ENCODE measurements at regions not wholly inside any gene's neighbourhood (a gene's known extent, or its start where the extent isn't known, plus 50 kb on each side); places are given as distances from the start of the nearest gene placed in this dataset.

- TF ChIP-seq POLR2AphosphoS5 (IDR thresholded peaks at IDR 0.05; ENCODE audit: low read depth): no peak
- TF ChIP-seq GABPA (IDR thresholded peaks at IDR 0.05; ENCODE audit: low read depth): no peak
- no peak for TF ChIP-seq CTCF (IDR thresholded peaks at IDR 0.05; ENCODE audit: insufficient read depth, low read length)
Observed at GRCh38 chr22:49238181-49239141, 589.2 kb downstream of the BRD1 start.

Data from HL-60 (cell line).